Thoracic aorta (tissue), 2 donors: ENCODE measurements at regions not wholly inside any gene's neighbourhood (a gene's known extent, or its start where the extent isn't known, plus 50 kb on each side); places are given as distances from the start of the nearest gene placed in this dataset.
"Not testable (repeated sequence)": the region's sequence is repeated elsewhere in the genome, so short reads cannot be mapped to it uniquely, and the experiment has no call there.

Experiments used
- ATAC-seq: fragments of 150-250 bp; one replicate; pipeline ENCODE4 v1.8.0; 2017; ENCODE audit warnings: low read depth; ENCODE audit not compliant: insufficient number of reproducible peaks, low FRiP score
- DNase-seq: peaks from one replicate; pipeline ENCODE4 v3.0.0-alpha.2; 2020; ENCODE audit warnings: low spot score
- H3K27ac ChIP-seq, 2 donors: fragments of 200-600 bp; sonication (generic); 1 replicate in 1 of 2; 2 replicates in 1 of 2; pipeline ENCODE4 v1.5.1; 2016; ENCODE audit warnings: mild to moderate bottlenecking in 2 of 2, moderate library complexity in 2 of 2
- H3K27me3 ChIP-seq: fragments of 200-600 bp; sonication (generic); replicated peaks from 2 replicates; pipeline ENCODE4 v1.6.0; 2016; ENCODE audit warnings: mild to moderate bottlenecking; ENCODE audit not compliant: insufficient read depth
- H3K36me3 ChIP-seq: fragments of 200-600 bp; sonication (generic); one replicate; pipeline ENCODE4 v1.5.1; 2016
- H3K4me1 ChIP-seq, 2 donors: fragments of 200-600 bp; sonication (generic); 1 replicate in 1 of 2; 2 replicates in 1 of 2; pipeline versions ENCODE4 v1.5.1 to v1.6.0; 2016; ENCODE audit warnings: low read depth in 2 of 2, mild to moderate bottlenecking in 1 of 2; ENCODE audit not compliant: control insufficient read depth in 1 of 2
- H3K4me3 ChIP-seq: fragments of 200-600 bp; sonication (generic); 2 replicates; pipeline ENCODE4 v1.5.1; 2016; ENCODE audit warnings: mild to moderate bottlenecking
- H3K9me3 ChIP-seq: fragments of 200-600 bp; sonication (generic); 2 replicates; pipeline ENCODE4 v1.5.1; 2016
- TF ChIP-seq, protein P1 (sequence below): fragments of 200-600 bp; sonication (generic); IDR thresholded peaks from one replicate; pipeline ENCODE4 v1.5.1; 2019; ENCODE audit warnings: antibody characterized with exemption

DNA sequence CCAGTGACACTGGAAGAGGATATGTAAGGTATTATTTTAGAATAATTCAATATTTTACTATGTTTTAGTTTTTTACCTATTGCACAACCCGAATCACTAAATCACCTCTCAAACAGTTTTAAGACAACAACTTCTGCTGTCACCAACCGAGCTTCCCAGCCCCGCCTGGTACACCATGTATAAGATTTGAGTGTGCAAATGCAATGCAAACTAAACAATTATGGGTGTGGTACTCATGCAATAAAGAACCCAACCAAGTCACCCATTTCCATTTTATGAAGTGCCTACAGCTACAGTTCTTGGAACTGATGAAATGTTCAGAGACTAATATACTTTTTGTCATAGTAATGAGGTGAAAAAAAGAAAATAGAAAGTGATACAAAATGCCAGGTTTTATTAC, 256.2 kb downstream of the TAFA4 start:
- no peak overlapping the region for H3K4me3 ChIP-seq
- DNase-seq (no peak), ATAC-seq (no peak)
- no peaks in the 10 kb centered on the region for H3K36me3 ChIP-seq
- H3K4me1 ChIP-seq, result peaks cover 0 to 3% of the 10 kb centered on the region in 2 donors
- H3K9me3 ChIP-seq, result no peaks in the 10 kb centered on the region
- TF ChIP-seq, protein P1, sequence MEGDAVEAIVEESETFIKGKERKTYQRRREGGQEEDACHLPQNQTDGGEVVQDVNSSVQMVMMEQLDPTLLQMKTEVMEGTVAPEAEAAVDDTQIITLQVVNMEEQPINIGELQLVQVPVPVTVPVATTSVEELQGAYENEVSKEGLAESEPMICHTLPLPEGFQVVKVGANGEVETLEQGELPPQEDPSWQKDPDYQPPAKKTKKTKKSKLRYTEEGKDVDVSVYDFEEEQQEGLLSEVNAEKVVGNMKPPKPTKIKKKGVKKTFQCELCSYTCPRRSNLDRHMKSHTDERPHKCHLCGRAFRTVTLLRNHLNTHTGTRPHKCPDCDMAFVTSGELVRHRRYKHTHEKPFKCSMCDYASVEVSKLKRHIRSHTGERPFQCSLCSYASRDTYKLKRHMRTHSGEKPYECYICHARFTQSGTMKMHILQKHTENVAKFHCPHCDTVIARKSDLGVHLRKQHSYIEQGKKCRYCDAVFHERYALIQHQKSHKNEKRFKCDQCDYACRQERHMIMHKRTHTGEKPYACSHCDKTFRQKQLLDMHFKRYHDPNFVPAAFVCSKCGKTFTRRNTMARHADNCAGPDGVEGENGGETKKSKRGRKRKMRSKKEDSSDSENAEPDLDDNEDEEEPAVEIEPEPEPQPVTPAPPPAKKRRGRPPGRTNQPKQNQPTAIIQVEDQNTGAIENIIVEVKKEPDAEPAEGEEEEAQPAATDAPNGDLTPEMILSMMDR, result no peak
- no peak overlapping the region for H3K27ac ChIP-seq
- no peaks in the 10 kb centered on the region for H3K27me3 ChIP-seq

DNA sequence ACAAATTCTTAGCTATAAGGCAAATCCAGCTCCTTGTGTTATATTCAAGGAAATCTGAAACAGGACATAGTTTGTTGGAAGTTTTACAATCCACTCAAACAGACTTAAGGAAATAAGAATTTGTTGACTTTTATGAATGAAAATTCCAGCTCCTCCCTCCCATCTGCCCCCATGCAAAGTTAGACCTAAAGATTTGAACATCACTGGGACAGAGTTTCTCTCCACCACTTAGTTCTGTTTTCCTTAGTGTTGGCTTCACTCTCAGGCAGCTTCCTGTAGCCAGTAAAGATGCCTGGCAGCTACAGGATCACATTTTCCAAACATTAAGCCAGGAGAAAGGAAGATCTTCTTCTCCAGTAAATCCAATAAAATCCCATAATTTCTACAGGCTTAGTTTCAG, 265.0 kb downstream of the TAFA4 start:
- Histone ChIP-seq H3K4me3 (no peak overlapping the region), H3K27me3 (no peaks in the 10 kb centered on the region)

DNA sequence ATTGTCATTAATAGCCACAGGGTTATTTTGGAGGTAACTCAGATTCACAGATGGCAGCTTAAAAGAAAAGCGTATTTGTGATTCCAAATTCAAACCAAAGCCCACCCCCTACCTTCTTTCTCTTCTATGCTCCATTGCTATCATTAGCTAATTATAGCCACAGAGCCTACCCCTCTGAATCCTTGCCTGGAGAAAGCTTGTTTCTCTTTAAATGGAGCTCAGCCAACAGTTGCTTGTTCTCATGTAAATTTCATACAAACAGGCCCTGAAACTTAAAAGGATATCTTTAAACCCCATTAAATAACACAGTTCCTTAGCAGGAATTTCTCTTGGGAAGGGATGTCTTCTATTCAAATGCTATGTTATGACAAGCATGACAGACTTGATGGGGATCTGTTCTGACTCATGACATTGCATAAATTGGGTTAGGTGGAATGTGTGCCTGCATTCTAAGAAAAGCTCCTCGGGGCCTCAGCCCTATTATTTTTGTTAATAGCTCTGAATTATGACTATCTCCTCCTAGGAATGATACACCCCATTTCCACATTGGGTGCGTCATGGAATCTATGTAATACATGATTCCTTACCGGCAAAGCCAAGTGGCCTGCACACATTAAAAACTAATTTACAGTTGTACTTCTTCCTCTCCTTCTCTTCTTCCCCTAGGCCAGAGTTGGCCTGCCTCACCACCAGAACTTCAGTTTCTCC, 265.8 kb downstream of the TAFA4 start:
- H3K4me1 ChIP-seq, result peaks cover 22 to 63% of the 10 kb centered on the region in 2 donors

More for the DNA sequence above, 265.0 kb downstream of the TAFA4 start:
- DNase-seq (no peak), ATAC-seq (no peak)
- peak overlapping the region in 1 of 2 donors; percentile 23 for H3K27ac ChIP-seq
- TF ChIP-seq, protein P1, result no peak
- no peaks in the 10 kb centered on the region for H3K36me3 ChIP-seq
- H3K4me1 ChIP-seq, result peaks cover 18 to 55% of the 10 kb centered on the region in 2 donors
- no peaks in the 10 kb centered on the region for H3K9me3 ChIP-seq

DNA sequence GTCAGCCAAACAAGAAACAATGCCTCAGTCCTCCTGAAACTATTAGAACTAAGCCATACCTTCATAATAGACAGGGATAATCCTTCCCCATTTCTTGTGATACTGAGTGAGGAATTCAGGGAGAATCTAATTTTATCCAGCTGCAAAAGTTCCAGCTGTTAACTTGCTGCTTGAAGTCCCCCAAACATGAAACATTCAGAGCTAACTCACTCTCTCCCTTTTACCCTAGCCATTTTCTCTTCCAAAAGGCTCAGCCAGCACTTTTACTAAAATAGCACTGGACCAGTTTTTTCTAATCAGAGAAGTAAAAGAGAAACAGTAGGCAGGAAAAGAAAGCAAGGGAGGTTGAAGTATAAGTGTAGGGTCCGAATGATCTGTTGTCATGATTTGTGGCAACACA, 268.1 kb downstream of the TAFA4 start:
- Histone ChIP-seq H3K36me3 (no peaks in the 10 kb centered on the region), H3K4me3 (no peak overlapping the region), H3K4me1 (peaks cover 22 to 63% of the 10 kb centered on the region in 2 donors), H3K27me3 (no peaks in the 10 kb centered on the region), H3K27ac (peak overlapping the region; percentile 35 to 55), H3K9me3 (no peaks in the 10 kb centered on the region)
- DNase-seq (no peak), ATAC-seq (no peak)
- TF ChIP-seq, protein P1, result no peak

More for the DNA sequence above, 265.8 kb downstream of the TAFA4 start:
- TF ChIP-seq, protein P1, result no peak
- Histone ChIP-seq H3K9me3 (no peaks in the 10 kb centered on the region), H3K4me3 (no peak overlapping the region), H3K27me3 (no peaks in the 10 kb centered on the region), H3K27ac (peak overlapping the region in 1 of 2 donors; percentile 23), H3K36me3 (no peaks in the 10 kb centered on the region)
- DNase-seq (no peak), ATAC-seq (no peak)

DNA sequence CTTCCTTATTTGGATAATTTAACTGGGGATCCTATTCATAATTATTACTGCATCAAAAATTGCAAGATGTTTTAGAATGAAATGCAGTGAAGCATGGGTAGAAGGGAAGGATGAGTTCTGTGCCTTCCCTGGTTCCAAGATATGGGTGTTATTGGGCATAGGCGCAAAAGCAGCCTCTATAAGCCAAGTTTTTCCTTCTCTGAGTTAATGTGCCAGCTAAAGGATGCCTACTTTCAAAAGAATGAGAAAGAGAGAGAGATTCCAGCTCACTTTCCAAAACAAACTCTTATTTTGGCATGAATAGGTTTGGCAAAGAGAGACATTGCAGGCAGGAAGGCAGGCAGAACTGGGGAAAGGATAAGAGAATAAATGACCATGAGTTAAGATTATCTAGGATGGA, 270.2 kb downstream of the TAFA4 start:
- no peak for DNase-seq
- peaks cover 21 to 56% of the 10 kb centered on the region in 2 donors for H3K4me1 ChIP-seq
- TF ChIP-seq, protein P1, result no peak
- no peak overlapping the region for H3K4me3 ChIP-seq
- no peak overlapping the region for H3K27ac ChIP-seq
- no peaks in the 10 kb centered on the region for H3K9me3 ChIP-seq
- ATAC-seq, result no peak
- H3K36me3 ChIP-seq, result no peaks in the 10 kb centered on the region
- no peaks in the 10 kb centered on the region for H3K27me3 ChIP-seq

DNA sequence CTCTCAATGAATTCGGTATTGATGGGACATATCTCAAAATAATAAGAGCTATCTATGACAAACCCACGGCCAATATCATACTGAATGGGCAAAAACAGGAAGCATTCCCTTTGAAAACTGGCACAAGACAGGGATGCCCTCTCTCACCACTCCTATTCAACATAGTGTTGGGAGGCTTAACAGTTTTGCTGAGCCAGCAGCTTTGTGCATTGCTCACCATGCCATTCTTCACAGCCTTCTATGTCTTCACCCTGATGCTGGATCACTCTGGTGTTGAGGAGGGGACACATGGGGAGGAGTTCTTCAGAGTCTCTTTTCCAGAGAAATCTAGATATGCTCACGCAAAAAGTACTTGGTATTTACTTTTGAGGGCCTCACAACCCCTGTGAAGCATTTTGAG, 281.7 kb downstream of the TAFA4 start:
- not testable (repeated sequence) for H3K4me1 ChIP-seq, H3K27me3 ChIP-seq, H3K4me3 ChIP-seq, H3K27ac ChIP-seq, ATAC-seq, DNase-seq, H3K9me3 ChIP-seq, H3K36me3 ChIP-seq
